Fibroblast of skin of left biceps (primary cell): ENCODE measurements at regions not wholly inside any gene's neighbourhood (a gene's known extent, or its start where the extent isn't known, plus 50 kb on each side); places are given as distances from the start of the nearest gene placed in this dataset.
"Not testable (repeated sequence)": the region's sequence is repeated elsewhere in the genome, so short reads cannot be mapped to it uniquely, and the experiment has no call there.

Source experiments
- DNase-seq, 2 experiments: peaks; one replicate each; pipeline ENCODE4 v3.0.0-alpha.2; 2013; ENCODE audit warnings: low read depth in 2 of 2

GRCh38 chr1:194442901-194443575, 1256.6 kb upstream of the B3GALT2 start:
- no peak for DNase-seq

GRCh38 chr1:194437135-194437534, 1250.7 kb upstream of the B3GALT2 start:
- no peak for DNase-seq

DNA sequence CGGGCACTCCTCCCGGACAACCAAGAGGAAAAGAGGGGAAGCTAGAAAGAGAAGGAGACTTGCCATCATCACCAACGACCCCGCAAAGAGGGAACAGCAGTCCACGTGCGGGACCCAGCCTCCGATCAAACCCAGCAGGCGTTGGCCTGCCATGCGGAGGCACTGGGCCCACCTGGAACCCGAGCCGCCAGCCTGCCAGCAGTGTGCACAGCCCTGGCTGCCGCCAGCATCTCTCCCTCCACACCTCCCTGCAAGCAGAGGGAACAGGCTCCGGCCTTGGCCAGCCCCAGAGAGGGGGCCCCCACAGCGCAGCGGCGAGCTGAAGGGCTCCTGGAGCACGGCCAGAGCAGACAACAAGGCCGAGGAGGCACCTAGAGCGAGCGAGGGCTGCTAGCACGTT, 1244.7 kb upstream of the B3GALT2 start:
- no peak for DNase-seq

- DNase-seq = no peak
Observed at GRCh38 chr1:194420706-194421105, 1234.3 kb upstream of the B3GALT2 start.

GRCh38 chr1:194419721-194420120, 1233.3 kb upstream of the B3GALT2 start:
- DNase-seq = no peak

DNA sequence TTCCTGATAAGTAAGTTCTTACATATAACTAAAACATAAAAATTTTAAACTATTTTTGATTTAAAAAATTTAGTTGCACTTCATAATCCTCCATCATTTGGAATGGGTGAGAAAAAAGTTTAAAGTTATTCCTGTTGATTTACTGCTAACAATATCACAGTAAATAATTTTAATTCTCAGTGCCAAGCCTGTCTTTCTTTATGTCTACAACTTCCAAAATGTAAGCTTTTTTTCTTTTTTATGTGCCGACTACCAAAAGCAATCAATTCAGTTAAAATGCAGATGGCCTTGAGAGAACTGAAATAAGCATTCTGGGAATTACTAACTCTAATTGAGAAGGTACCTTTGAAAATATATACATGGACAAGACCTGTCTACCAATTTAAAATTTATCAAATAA, 1224.3 kb upstream of the B3GALT2 start:
- no peak for DNase-seq

GRCh38 chr1:194407238-194407637, 1220.8 kb upstream of the B3GALT2 start:
- peak; percentile 10 to 12 for DNase-seq

DNA sequence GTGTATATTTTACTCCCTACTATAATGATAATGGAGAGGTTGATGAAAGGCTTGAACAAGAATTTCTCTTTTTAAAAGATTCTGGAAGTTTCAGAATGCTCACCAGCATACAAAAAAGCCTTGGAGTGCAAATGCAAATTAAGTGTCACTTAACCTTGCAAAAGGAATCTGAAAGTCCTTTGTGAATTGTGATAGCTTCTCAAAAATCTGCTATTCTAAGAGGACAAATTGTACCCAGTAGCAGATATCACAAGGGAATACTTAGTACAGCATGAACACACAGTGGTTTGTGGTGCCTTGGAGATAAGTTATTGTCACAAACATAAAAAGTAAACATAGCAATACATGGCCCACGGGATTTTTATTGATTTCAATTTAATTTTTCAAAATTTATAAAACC, 1208.3 kb upstream of the B3GALT2 start:
- no peak for DNase-seq

- no peak for DNase-seq
Observed at GRCh38 chr1:194387531-194387930, 1201.1 kb upstream of the B3GALT2 start.

GRCh38 chr1:194378517-194378916, 1192.1 kb upstream of the B3GALT2 start:
- DNase-seq = no peak

- no peak for DNase-seq
Observed at GRCh38 chr1:194374649-194375048, 1188.2 kb upstream of the B3GALT2 start.

- no peak for DNase-seq
Observed at GRCh38 chr1:194372266-194372665, 1185.9 kb upstream of the B3GALT2 start.

DNA sequence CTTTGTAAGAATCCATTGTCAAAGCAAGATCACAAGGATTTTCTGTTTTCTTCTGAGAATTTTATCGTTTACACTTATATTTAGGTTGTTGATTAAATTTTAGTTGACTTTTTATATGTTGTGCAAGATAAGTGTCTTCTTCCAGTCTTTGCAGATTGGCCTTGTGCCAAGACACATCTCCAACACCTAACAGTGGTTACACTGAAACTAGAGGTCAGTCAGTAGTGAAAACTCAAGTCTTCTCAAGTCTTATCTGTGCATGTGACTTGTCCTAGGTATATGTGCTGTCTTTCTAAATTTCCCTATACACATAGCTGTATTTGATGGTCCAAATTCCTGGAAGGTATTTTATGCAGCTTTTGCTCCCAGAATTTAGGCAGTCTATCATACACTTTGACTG, 1183.2 kb upstream of the B3GALT2 start:
- DNase-seq = no peak

GRCh38 chr1:194369060-194369459, 1182.6 kb upstream of the B3GALT2 start:
- DNase-seq = peak; percentile 57 to 68

- no peak for DNase-seq
Observed at GRCh38 chr1:194367121-194367520, 1180.7 kb upstream of the B3GALT2 start.

DNA sequence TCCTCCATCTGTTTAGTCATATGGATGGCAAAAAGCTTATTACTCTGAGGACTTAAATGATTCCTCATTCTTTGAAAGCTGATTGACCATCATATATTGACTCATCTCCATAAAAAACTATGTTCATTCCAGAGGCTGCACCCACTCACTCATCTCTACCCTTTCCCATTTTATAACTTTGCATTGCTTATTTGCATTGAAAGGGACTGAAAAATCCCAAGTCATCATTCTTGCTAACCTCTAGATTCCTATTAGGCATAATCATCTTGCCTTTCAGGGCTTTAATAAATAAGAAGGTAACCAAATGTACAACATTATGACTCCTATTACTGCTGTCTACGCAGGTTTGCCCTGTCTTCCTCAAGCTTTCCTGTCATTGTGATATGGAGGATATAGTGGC, 1180.3 kb upstream of the B3GALT2 start:
- peak; percentile 27 to 34 for DNase-seq

- no peak for DNase-seq
Observed at GRCh38 chr1:194362327-194362726, 1175.9 kb upstream of the B3GALT2 start.

- no peak for DNase-seq
Observed at GRCh38 chr1:194361374-194362131, 1175.1 kb upstream of the B3GALT2 start.

DNA sequence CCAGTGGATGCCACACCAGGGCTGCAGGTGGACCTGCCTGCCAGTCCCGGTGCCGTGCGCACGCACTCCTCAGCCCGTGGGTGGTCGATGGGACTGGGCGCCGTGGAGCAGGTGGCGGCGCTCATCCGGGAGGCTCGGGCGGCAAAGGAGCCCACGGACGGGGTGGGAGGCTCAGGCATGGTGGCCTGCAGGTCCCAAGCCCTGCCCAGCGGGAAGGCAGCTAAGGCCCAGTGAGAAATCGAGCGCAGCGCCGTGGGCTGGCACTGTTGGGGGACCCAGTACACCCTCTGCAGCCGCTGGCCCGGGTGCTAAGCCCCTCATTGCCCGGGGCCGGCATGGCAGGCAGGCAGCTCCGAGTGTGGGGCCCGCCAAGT, 1171.8 kb upstream of the B3GALT2 start:
- DNase-seq = no peak

- not testable (repeated sequence) for DNase-seq
Observed at GRCh38 chr1:194357573-194358207, 1171.3 kb upstream of the B3GALT2 start.

- DNase-seq = no peak
Observed at GRCh38 chr1:194355488-194356106, 1169.2 kb upstream of the B3GALT2 start.

- no peak for DNase-seq
Observed at GRCh38 chr1:194353121-194353520, 1166.7 kb upstream of the B3GALT2 start.

DNA sequence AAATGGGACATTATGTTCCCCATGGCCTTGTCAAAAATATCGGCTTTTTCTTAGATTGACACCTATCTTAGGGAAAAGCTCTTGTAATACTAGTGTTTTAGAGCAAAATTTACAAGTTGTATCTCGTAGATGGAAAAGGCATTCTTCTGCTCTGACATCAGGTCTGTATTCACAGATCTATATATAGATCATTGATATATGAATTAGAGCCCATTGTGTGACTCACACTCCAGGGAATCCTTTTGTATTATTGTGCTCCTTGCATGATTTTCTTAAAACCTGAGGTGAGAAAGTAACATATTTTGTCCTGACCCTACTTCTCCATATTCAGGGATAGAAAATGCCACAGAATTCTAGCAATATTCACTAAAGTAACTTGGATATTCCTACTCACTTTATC, 1160.8 kb upstream of the B3GALT2 start:
- no peak for DNase-seq
